VCaP (cell line): ENCODE measurements at regions not wholly inside any gene's neighbourhood (a gene's known extent, or its start where the extent isn't known, plus 50 kb on each side); places are given as distances from the start of the nearest gene placed in this dataset.
"Not testable (repeated sequence)": the region's sequence is repeated elsewhere in the genome, so short reads cannot be mapped to it uniquely, and the experiment has no call there.

Source experiments
- H3K27ac ChIP-seq: fragments of 450-650 bp; 2 replicates; pipeline ENCODE4 v1.5.1; 2017
- CTCF ChIP-seq: fragments of 450-650 bp; conservative IDR thresholded peaks from 2 replicates; pipeline ENCODE4 v1.5.1; 2017; ENCODE audit warnings: mild to moderate bottlenecking, moderate library complexity

GRCh38 chr13:111667757-111668156 is 347.3 kb downstream of the TEX29 start:
- no peak overlapping the region for H3K27ac ChIP-seq
- no peak for TF ChIP-seq CTCF

DNA sequence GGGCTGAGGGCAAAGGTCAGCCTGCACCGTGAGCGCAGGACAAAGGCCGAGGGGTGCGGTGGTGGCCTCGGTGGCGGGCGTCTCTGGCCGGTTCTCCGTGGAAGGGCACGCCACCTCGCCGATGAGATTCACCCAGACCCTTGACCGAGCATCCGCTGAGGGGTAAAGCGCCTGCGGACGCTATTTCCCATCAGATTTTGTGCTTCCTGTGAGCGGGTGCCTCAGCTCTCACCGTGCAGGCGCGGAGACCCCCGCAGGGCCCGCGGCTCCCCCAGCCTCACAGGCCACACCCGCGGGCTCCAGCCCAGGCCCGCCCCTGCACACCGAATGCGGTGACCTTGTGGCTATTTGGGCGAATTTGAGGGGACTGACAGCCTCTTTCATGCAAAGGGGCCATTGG is 348.0 kb downstream of the TEX29 start:
- no peak overlapping the region for H3K27ac ChIP-seq
- no peak for TF ChIP-seq CTCF

DNA sequence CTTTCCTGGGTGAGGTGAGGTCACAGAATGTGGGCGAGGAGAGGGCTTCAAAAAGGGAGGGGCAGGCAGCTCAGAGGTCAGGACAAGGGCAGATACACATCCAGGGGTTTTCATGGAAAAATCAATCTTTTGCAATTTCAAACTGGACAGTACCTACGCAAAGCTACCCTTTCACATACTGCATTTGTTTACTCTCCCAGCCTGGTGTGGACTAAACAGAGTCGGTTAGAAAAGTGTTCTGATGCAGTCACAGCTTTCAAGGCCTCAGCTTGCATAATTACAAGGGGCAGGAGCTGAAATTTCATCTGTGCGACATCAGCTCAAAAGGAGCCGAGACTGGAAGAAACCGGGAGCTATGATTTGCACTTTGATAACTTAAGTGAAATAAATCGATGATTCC is 351.8 kb downstream of the TEX29 start:
- H3K27ac ChIP-seq = not testable (repeated sequence)

- H3K27ac ChIP-seq = not testable (repeated sequence)
Observed at GRCh38 chr13:111678120-111678882, 357.9 kb downstream of the TEX29 start.

DNA sequence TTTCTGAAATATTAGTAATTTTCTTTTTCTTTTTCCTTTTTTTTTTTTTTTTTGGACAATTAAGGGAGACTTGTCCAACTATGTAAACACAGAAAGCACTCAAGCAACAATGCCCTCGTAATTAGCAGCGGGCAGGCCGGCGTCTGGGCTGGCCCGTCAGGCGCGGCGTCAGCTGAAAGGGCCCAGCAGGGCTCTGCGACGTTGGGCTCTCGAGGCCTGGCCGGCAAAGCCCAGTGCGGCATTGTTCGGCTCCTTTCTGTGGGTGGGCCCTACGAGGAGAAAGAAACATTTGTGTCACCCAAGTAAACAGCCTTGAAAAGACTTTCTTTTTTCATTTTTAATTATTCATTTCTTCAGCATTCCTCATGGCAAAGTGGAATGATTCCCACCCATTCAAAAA is 359.2 kb downstream of the TEX29 start:
- not testable (repeated sequence) for H3K27ac ChIP-seq

DNA sequence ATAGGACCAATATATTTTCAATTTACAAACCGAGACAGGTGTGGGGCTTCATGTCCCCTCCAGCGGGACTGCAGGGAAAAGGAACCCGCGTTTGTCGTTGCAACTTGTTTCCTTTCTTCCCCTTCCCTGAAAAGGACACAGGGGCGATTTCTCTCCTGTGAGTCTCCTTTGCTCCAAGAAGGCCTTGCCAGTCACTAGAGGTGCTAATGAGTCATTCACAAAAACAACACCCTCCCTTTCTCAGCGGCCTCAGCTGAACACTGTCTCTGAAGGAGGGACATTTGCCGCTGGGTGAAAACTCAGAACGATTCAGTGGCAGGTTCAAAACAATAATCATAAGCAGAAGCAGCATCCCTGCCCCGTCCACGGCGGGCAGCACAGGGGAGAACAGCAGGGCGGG is 359.7 kb downstream of the TEX29 start:
- not testable (repeated sequence) for H3K27ac ChIP-seq

- not testable (repeated sequence) for H3K27ac ChIP-seq
Observed at GRCh38 chr13:111692028-111692427, 371.6 kb downstream of the TEX29 start.

DNA sequence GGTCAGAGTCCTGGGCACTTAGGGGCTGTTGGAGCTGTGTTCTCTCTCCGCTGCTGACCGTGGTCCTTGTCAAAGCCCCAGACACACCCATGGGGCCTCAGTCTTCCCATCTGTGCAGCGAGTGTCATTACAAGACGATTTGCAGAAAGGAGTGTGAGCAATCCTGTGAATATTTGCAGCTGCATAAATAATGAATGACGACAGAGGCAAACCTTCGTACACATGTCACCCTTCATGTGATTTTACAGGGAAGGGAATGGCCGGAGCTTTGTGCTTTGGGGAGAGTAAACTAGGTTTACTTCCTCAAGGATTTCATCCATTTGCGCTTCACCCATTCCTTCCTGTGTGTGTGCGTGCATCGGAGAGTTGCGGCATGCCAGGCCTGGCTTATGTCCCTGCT is 370.8 kb upstream of the SOX1 start:
- not testable (repeated sequence) for H3K27ac ChIP-seq

GRCh38 chr13:111702059-111702458 is 364.9 kb upstream of the SOX1 start:
- H3K27ac ChIP-seq = not testable (repeated sequence)
